Bronchial epithelial cell (primary cell): ENCODE measurements at regions not wholly inside any gene's neighbourhood (a gene's known extent, or its start where the extent isn't known, plus 50 kb on each side); places are given as distances from the start of the nearest gene placed in this dataset.
"Not testable (repeated sequence)": the region's sequence is repeated elsewhere in the genome, so short reads cannot be mapped to it uniquely, and the experiment has no call there.

Source experiments
- DNase-seq: peaks from one replicate; pipeline ENCODE4 v3.0.0-alpha.2; 2010; ENCODE audit warnings: low read depth
- FAIRE-seq: peaks from 2 replicates; lab custom pipeline; 2011; peaks lifted over from hg19 to GRCh38; lab: Jason Lieb, UNC
- H3K27me3 ChIP-seq: 2 replicates; pipeline ENCODE4 v1.5.1; 2011; ENCODE audit warnings: low read length; ENCODE audit not compliant: control insufficient read depth, insufficient read depth
- H3K36me3 ChIP-seq: 2 replicates; pipeline ENCODE4 v1.5.1; 2011; ENCODE audit warnings: low read length; ENCODE audit not compliant: control insufficient read depth, insufficient read depth
- H3K4me3 ChIP-seq: 2 replicates; pipeline ENCODE4 v1.5.1; 2011; ENCODE audit warnings: mild to moderate bottlenecking, low read depth, low read length, control low read depth
- CTCF ChIP-seq: IDR thresholded peaks from 2 replicates; pipeline ENCODE4 v1.5.1; 2011; ENCODE audit warnings: mild to moderate bottlenecking, moderate library complexity, low read length, control low read depth, inconsistent platforms; ENCODE audit not compliant: insufficient read depth, severe bottlenecking

- no peak for TF ChIP-seq CTCF
- no peaks in the 10 kb centered on the region for H3K36me3 ChIP-seq
- FAIRE-seq (no peak), DNase-seq (no peak)
- H3K27me3 ChIP-seq: no peaks in the 10 kb centered on the region
- no peak overlapping the region for H3K4me3 ChIP-seq
These were observed 117.7 kb upstream of the CCDC90B start for GRCh38 chr11:83403691-83404389.

GRCh38 chr11:83401506-83402225 lies 115.5 kb upstream of the CCDC90B start:
- no peak for FAIRE-seq
- no peak for TF ChIP-seq CTCF
- DNase-seq: no peak

GRCh38 chr11:83394331-83394730 lies 108.2 kb upstream of the CCDC90B start:
- Histone ChIP-seq H3K4me3 (no peak overlapping the region), H3K27me3 (no peaks in the 10 kb centered on the region), H3K36me3 (no peaks in the 10 kb centered on the region)
- no peak for TF ChIP-seq CTCF
- no peak for FAIRE-seq
- DNase-seq: no peak

More at GRCh38 chr11:83401506-83402225, 115.5 kb upstream of the CCDC90B start:
- Histone ChIP-seq H3K4me3 (no peak overlapping the region), H3K36me3 (no peaks in the 10 kb centered on the region), H3K27me3 (no peaks in the 10 kb centered on the region)

GRCh38 chr11:83392556-83392955 lies 106.4 kb upstream of the CCDC90B start:
- FAIRE-seq: no peak
- DNase-seq: no peak
- H3K36me3 ChIP-seq: no peaks in the 10 kb centered on the region
- H3K27me3 ChIP-seq: no peaks in the 10 kb centered on the region
- no peak for TF ChIP-seq CTCF
- H3K4me3 ChIP-seq: no peak overlapping the region

GRCh38 chr11:83389975-83390374 lies 103.8 kb upstream of the CCDC90B start:
- DNase-seq (no peak), FAIRE-seq (no peak)
- Histone ChIP-seq H3K4me3 (no peak overlapping the region), H3K27me3 (no peaks in the 10 kb centered on the region), H3K36me3 (no peaks in the 10 kb centered on the region)
- TF ChIP-seq CTCF: no peak

GRCh38 chr11:83383838-83384237 lies 97.7 kb upstream of the CCDC90B start:
- not testable (repeated sequence) for FAIRE-seq, H3K27me3 ChIP-seq, DNase-seq, H3K36me3 ChIP-seq, H3K4me3 ChIP-seq
